Trophoblast cell (in vitro differentiated cells and primary cell): ENCODE measurements at regions not wholly inside any gene's neighbourhood (a gene's known extent, or its start where the extent isn't known, plus 50 kb on each side); places are given as distances from the start of the nearest gene placed in this dataset.

ENCODE experiments used
- DNase-seq, 2 donors: peaks; one replicate each; pipeline ENCODE4 v3.0.0-alpha.2; 2016
- H2AFZ ChIP-seq: 2 replicates; pipeline ENCODE4 v1.6.1; 2013; ENCODE audit warnings: low read length, moderate library complexity, mild to moderate bottlenecking; ENCODE audit not compliant: insufficient read depth, poor library complexity
- H2AK5ac ChIP-seq: 2 replicates; pipeline ENCODE4 v1.6.1; 2013; ENCODE audit warnings: mild to moderate bottlenecking, low read length
- H2BK120ac ChIP-seq: 2 replicates; pipeline ENCODE4 v1.6.1; 2013; ENCODE audit warnings: low read length, mild to moderate bottlenecking, moderate library complexity; ENCODE audit not compliant: insufficient read depth, poor library complexity
- H2BK12ac ChIP-seq: 2 replicates; pipeline ENCODE4 v1.6.1; 2013; ENCODE audit warnings: mild to moderate bottlenecking, low read length, moderate library complexity
- H2BK5ac ChIP-seq: 2 replicates; pipeline ENCODE4 v1.6.1; 2013; ENCODE audit warnings: low read length, low read depth, moderate library complexity, mild to moderate bottlenecking; ENCODE audit not compliant: poor library complexity
- H3K14ac ChIP-seq: 2 replicates; pipeline ENCODE4 v1.6.1; 2013; ENCODE audit warnings: mild to moderate bottlenecking, low read length
- H3K18ac ChIP-seq: 2 replicates; pipeline ENCODE4 v1.6.1; 2013; ENCODE audit warnings: mild to moderate bottlenecking, low read length
- H3K23ac ChIP-seq: 2 replicates; pipeline ENCODE4 v1.6.1; 2013; ENCODE audit warnings: low read length
- H3K27ac ChIP-seq: 2 replicates; pipeline ENCODE4 v1.5.1; 2013; ENCODE audit warnings: low read depth, mild to moderate bottlenecking, inconsistent platforms, low read length, moderate library complexity
- H3K27me3 ChIP-seq: 2 replicates; pipeline ENCODE4 v1.6.1; 2013; ENCODE audit warnings: inconsistent platforms, mild to moderate bottlenecking, low read length, moderate library complexity; ENCODE audit not compliant: insufficient read depth
- H3K36me3 ChIP-seq, 2 experiments: 1 replicate in 1 of 2; 2 replicates in 1 of 2; pipeline ENCODE4 v1.6.1; 2013; ENCODE audit warnings: low read length in 2 of 2, mild to moderate bottlenecking in 2 of 2, moderate library complexity in 1 of 2; ENCODE audit not compliant: insufficient read depth in 2 of 2, control insufficient read depth in 1 of 2
- H3K4ac ChIP-seq: 2 replicates; pipeline ENCODE4 v1.6.1; 2013; ENCODE audit warnings: low read depth, mild to moderate bottlenecking, low read length, moderate library complexity
- H3K4me1 ChIP-seq, 2 experiments: 1 replicate in 1 of 2; 2 replicates in 1 of 2; pipeline ENCODE4 v1.6.1; 2013; ENCODE audit warnings: low read length in 2 of 2, mild to moderate bottlenecking in 2 of 2, moderate library complexity in 1 of 2; ENCODE audit not compliant: insufficient read depth in 2 of 2, control insufficient read depth in 1 of 2
- H3K4me2 ChIP-seq: 2 replicates; pipeline ENCODE4 v1.6.1; 2013; ENCODE audit warnings: inconsistent platforms, mild to moderate bottlenecking, low read length, moderate library complexity
- H3K4me3 ChIP-seq: 2 replicates; pipeline ENCODE4 v1.5.1; 2013; ENCODE audit warnings: mild to moderate bottlenecking, low read depth, low read length, inconsistent platforms
- H3K79me1 ChIP-seq: one replicate; pipeline ENCODE4 v1.6.1; 2013; ENCODE audit warnings: low read length
- H3K79me2 ChIP-seq: 2 replicates; pipeline ENCODE4 v1.6.1; 2013; ENCODE audit warnings: low read length, mild to moderate bottlenecking; ENCODE audit not compliant: control insufficient read depth, insufficient read depth, poor library complexity
- H3K9ac ChIP-seq: 2 replicates; pipeline ENCODE4 v1.6.1; 2013; ENCODE audit warnings: mild to moderate bottlenecking, low read length
- H3K9me3 ChIP-seq: 2 replicates; pipeline ENCODE4 v1.6.1; 2013; ENCODE audit warnings: low read depth, mild to moderate bottlenecking, control low read depth, inconsistent platforms, low read length; ENCODE audit not compliant: insufficient read depth
- H4K12ac ChIP-seq: 2 replicates; pipeline ENCODE4 v1.6.1; 2013; ENCODE audit warnings: low read depth, mild to moderate bottlenecking, low read length, moderate library complexity
- H4K8ac ChIP-seq: 2 replicates; pipeline ENCODE4 v1.6.1; 2013; ENCODE audit warnings: low read depth, mild to moderate bottlenecking, low read length, moderate library complexity
- H4K91ac ChIP-seq: one replicate; pipeline ENCODE4 v1.6.1; 2013; ENCODE audit warnings: low read depth, mild to moderate bottlenecking, low read length, moderate library complexity
- WGBS: extraction: QIAGEN DNeasy Blood & Tissue Kit; methylation state at CpG from one replicate; pipeline ENCODE4 v1.1.7; 2013; ENCODE audit warnings: missing lambda C conversion rate; ENCODE audit not compliant: insufficient read length, insufficient coverage; ENCODE audit errors: extremely low coverage; 5-methylcytosine and 5-hydroxymethylcytosine counted together

GRCh38 chr3:1534252-1534651, 441.4 kb downstream of the CNTN6 start:
- Histone ChIP-seq H3K27me3 (no peaks in the 10 kb centered on the region), H3K4me2 (no peak overlapping the region), H2BK5ac (no peak overlapping the region), H3K4me3 (no peak overlapping the region), H3K23ac (no peak overlapping the region), H3K4me1 (no peaks in the 10 kb centered on the region), H3K79me2 (no peaks in the 10 kb centered on the region), H3K36me3 (no peaks in the 10 kb centered on the region), H2BK120ac (no peak overlapping the region), H2AFZ (no peak overlapping the region), H2AK5ac (no peak overlapping the region), H3K9ac (no peak overlapping the region), H3K9me3 (no peaks in the 10 kb centered on the region), H3K4ac (no peak overlapping the region), H3K18ac (no peak overlapping the region), H3K14ac (no peak overlapping the region), H2BK12ac (no peak overlapping the region), H4K91ac (no peak overlapping the region), H3K79me1 (no peaks in the 10 kb centered on the region), H3K27ac (no peak overlapping the region), H4K8ac (no peak overlapping the region), H4K12ac (no peak overlapping the region)
- WGBS = no CpG with 5 or more reads among the region's 3 CpGs
- DNase-seq = no peak

GRCh38 chr3:1535361-1535760, 442.5 kb downstream of the CNTN6 start:
- Histone ChIP-seq H3K23ac (no peak overlapping the region), H2BK5ac (no peak overlapping the region), H3K27me3 (no peaks in the 10 kb centered on the region), H3K4ac (no peak overlapping the region), H4K12ac (no peak overlapping the region), H3K4me2 (no peak overlapping the region), H3K79me2 (no peaks in the 10 kb centered on the region), H3K14ac (no peak overlapping the region), H3K79me1 (no peaks in the 10 kb centered on the region), H2AFZ (no peak overlapping the region), H3K4me1 (no peaks in the 10 kb centered on the region), H3K36me3 (no peaks in the 10 kb centered on the region), H2AK5ac (no peak overlapping the region), H3K9ac (no peak overlapping the region), H3K27ac (no peak overlapping the region), H4K91ac (no peak overlapping the region), H2BK12ac (no peak overlapping the region), H2BK120ac (no peak overlapping the region), H4K8ac (no peak overlapping the region), H3K9me3 (no peaks in the 10 kb centered on the region), H3K4me3 (no peak overlapping the region), H3K18ac (no peak overlapping the region)
- DNase-seq = no peak
- WGBS = no CpG with 5 or more reads among the region's 1 CpG

- H4K12ac ChIP-seq = no peak overlapping the region
- no peak overlapping the region for H4K91ac ChIP-seq
- no peak overlapping the region for H2AK5ac ChIP-seq
- H4K8ac ChIP-seq = no peak overlapping the region
- no peak overlapping the region for H3K4me3 ChIP-seq
- no peak overlapping the region for H2AFZ ChIP-seq
- H3K9me3 ChIP-seq = no peaks in the 10 kb centered on the region
- no peak overlapping the region for H3K4me2 ChIP-seq
- H3K9ac ChIP-seq = no peak overlapping the region
- no peak overlapping the region for H3K18ac ChIP-seq
- H3K23ac ChIP-seq = no peak overlapping the region
- no peaks in the 10 kb centered on the region for H3K4me1 ChIP-seq
- H3K79me2 ChIP-seq = no peaks in the 10 kb centered on the region
- H3K4ac ChIP-seq = no peak overlapping the region
- no peak overlapping the region for H2BK12ac ChIP-seq
- H3K36me3 ChIP-seq = no peaks in the 10 kb centered on the region
- no peak overlapping the region for H2BK5ac ChIP-seq
- DNase-seq = no peak
- H3K14ac ChIP-seq = no peak overlapping the region
- no CpG with 5 or more reads among the region's 1 CpG for WGBS
- H3K27ac ChIP-seq = no peak overlapping the region
- H2BK120ac ChIP-seq = no peak overlapping the region
- no peaks in the 10 kb centered on the region for H3K79me1 ChIP-seq
- H3K27me3 ChIP-seq = no peaks in the 10 kb centered on the region
Measured at GRCh38 chr3:1540686-1541085, 447.9 kb downstream of the CNTN6 start.

- Histone ChIP-seq H3K4ac (no peak overlapping the region), H3K27ac (no peak overlapping the region)
- no CpG with 5 or more reads among the region's 2 CpGs for WGBS
Measured at GRCh38 chr3:1551741-1552140, 458.9 kb downstream of the CNTN6 start.

More at GRCh38 chr3:1551741-1552140, 458.9 kb downstream of the CNTN6 start:
- H4K12ac ChIP-seq = no peak overlapping the region
- no peak overlapping the region for H3K9ac ChIP-seq
- no peak overlapping the region for H2AFZ ChIP-seq
- H3K18ac ChIP-seq = no peak overlapping the region
- no peaks in the 10 kb centered on the region for H3K9me3 ChIP-seq
- no peak overlapping the region for H3K23ac ChIP-seq
- no peaks in the 10 kb centered on the region for H3K79me1 ChIP-seq
- no peak overlapping the region for H3K4me2 ChIP-seq
- no peak overlapping the region for H3K4me3 ChIP-seq
- H4K91ac ChIP-seq = no peak overlapping the region
- DNase-seq = no peak
- no peak overlapping the region for H2BK12ac ChIP-seq
- H2BK120ac ChIP-seq = no peak overlapping the region
- no peaks in the 10 kb centered on the region for H3K27me3 ChIP-seq
- H3K36me3 ChIP-seq = no peaks in the 10 kb centered on the region
- H2BK5ac ChIP-seq = no peak overlapping the region
- H3K79me2 ChIP-seq = no peaks in the 10 kb centered on the region
- H3K4me1 ChIP-seq = no peaks in the 10 kb centered on the region
- no peak overlapping the region for H2AK5ac ChIP-seq
- H4K8ac ChIP-seq = no peak overlapping the region
- no peak overlapping the region for H3K14ac ChIP-seq
